GM23338 (cell line): ENCODE measurements at regions not wholly inside any gene's neighbourhood (a gene's known extent, or its start where the extent isn't known, plus 50 kb on each side); places are given as distances from the start of the nearest gene placed in this dataset.

Experiments
- ATAC-seq: fragments of 200-7000 bp; cut with Tn5 transposase; 3 replicates; pipeline ENCODE4 v1.9.1; 2020
- DNase-seq: peaks from one replicate; pipeline ENCODE4 v3.0.0-alpha.2; 2015; ENCODE audit warnings: low spot score
- H2AFZ ChIP-seq: fragments of 200-600 bp; sonication (generic); 2 replicates; pipeline ENCODE4 v1.8.0; 2016; ENCODE audit warnings: antibody characterized with exemption, mild to moderate bottlenecking, moderate library complexity
- H3F3A ChIP-seq: fragments of 200-600 bp; sonication (generic); replicated peaks from 2 replicates; pipeline ENCODE4 v1.8.0; 2017; ENCODE audit warnings: antibody characterized with exemption, mixed run types, low read depth
- H3K27ac ChIP-seq: fragments of 200-600 bp; sonication (generic); 2 replicates; pipeline ENCODE4 v1.6.1; 2016; ENCODE audit warnings: low read depth
- H3K27me3 ChIP-seq: fragments of 200-600 bp; sonication (generic); 2 replicates; pipeline ENCODE4 v1.8.0; 2016; ENCODE audit warnings: mild to moderate bottlenecking, mixed run types, moderate library complexity; ENCODE audit not compliant: insufficient read depth
- H3K36me3 ChIP-seq: fragments of 200-600 bp; sonication (generic); 2 replicates; pipeline ENCODE4 v1.8.0; 2016; ENCODE audit warnings: mild to moderate bottlenecking; ENCODE audit not compliant: insufficient read depth
- H3K4me1 ChIP-seq: fragments of 200-600 bp; sonication (generic); 2 replicates; pipeline ENCODE4 v1.8.0; 2016; ENCODE audit warnings: mild to moderate bottlenecking, moderate library complexity; ENCODE audit not compliant: insufficient read depth
- H3K4me2 ChIP-seq: fragments of 200-600 bp; sonication (generic); 2 replicates; pipeline ENCODE4 v1.7.1; 2017; ENCODE audit warnings: mixed run types
- H3K4me3 ChIP-seq: fragments of 200-600 bp; sonication (generic); 2 replicates; pipeline ENCODE4 v1.6.1; 2016; ENCODE audit warnings: mixed run types
- H3K79me2 ChIP-seq: fragments of 200-600 bp; sonication (generic); replicated peaks from 2 replicates; pipeline ENCODE4 v1.8.0; 2017; ENCODE audit warnings: mild to moderate bottlenecking; ENCODE audit not compliant: insufficient read depth
- H3K9me2 ChIP-seq: fragments of 200-600 bp; sonication (generic); 2 replicates; pipeline ENCODE4 v1.8.0; 2017; ENCODE audit not compliant: insufficient read depth
- H4K20me1 ChIP-seq: fragments of 200-600 bp; sonication (generic); replicated peaks from 2 replicates; pipeline ENCODE4 v1.8.0; 2017; ENCODE audit warnings: mild to moderate bottlenecking; ENCODE audit not compliant: insufficient read depth
- H3K27ac Mint-ChIP-seq: 2 replicates; pipeline ENCODE4 v1.8.0; 2020; ENCODE audit warnings: inconsistent platforms, mild to moderate bottlenecking, moderate library complexity, mixed read lengths
- H3K27me3 Mint-ChIP-seq: 3 replicates; pipeline ENCODE4 v1.8.0; 2022; ENCODE audit warnings: low read depth, mild to moderate bottlenecking, moderate library complexity, mixed read lengths, inconsistent platforms; ENCODE audit not compliant: insufficient read depth, poor library complexity
- H3K36me3 Mint-ChIP-seq: 3 replicates; pipeline ENCODE4 v1.8.0; 2021; ENCODE audit warnings: low read depth, mild to moderate bottlenecking, inconsistent platforms, moderate library complexity, mixed read lengths
- H3K4me1 Mint-ChIP-seq: 3 replicates; pipeline ENCODE4 v1.8.0; 2020; ENCODE audit warnings: mild to moderate bottlenecking, inconsistent platforms, mixed read lengths
- H3K4me3 Mint-ChIP-seq: 3 replicates; pipeline ENCODE4 v1.8.0; 2021; ENCODE audit warnings: moderate library complexity, mild to moderate bottlenecking, inconsistent platforms, mixed read lengths
- H3K9me3 Mint-ChIP-seq: 3 replicates; pipeline ENCODE4 v1.8.0; 2020; ENCODE audit warnings: moderate library complexity, mild to moderate bottlenecking, inconsistent platforms, mixed read lengths
- CTCF ChIP-seq, 2 experiments: fragments of 200-600 bp in 1 of 2; sonication (generic) in 1 of 2; conservative IDR thresholded peaks; 2 replicates each; pipeline versions ENCODE4 v1.5.1 to v1.6.1; 2016 to 2017; ENCODE audit warnings: antibody characterized with exemption in 2 of 2, low read depth in 2 of 2, mild to moderate bottlenecking in 2 of 2, moderate library complexity in 1 of 2
- ETS1 ChIP-seq: IDR thresholded peaks from 2 replicates; pipeline ENCODE4 v1.6.1; 2016; ENCODE audit warnings: antibody characterized with exemption
- EZH2 ChIP-seq: fragments of 200-600 bp; sonication (generic); IDR thresholded peaks from one replicate; pipeline ENCODE4 v1.8.0; 2017; ENCODE audit warnings: antibody characterized with exemption, mild to moderate bottlenecking, low read depth; ENCODE audit not compliant: unreplicated experiment
- EZH2phosphoT487 ChIP-seq: fragments of 200-600 bp; sonication (generic); IDR thresholded peaks from one replicate; pipeline ENCODE4 v1.8.1; 2018; ENCODE audit warnings: antibody characterized with exemption; ENCODE audit not compliant: unreplicated experiment
- JUNB ChIP-seq: IDR thresholded peaks from one replicate; pipeline ENCODE4 v1.6.1; 2016; ENCODE audit warnings: antibody characterized with exemption; ENCODE audit not compliant: unreplicated experiment
- NANOG ChIP-seq: IDR thresholded peaks from 2 replicates; pipeline ENCODE4 v1.6.1; 2016; ENCODE audit warnings: antibody characterized with exemption, borderline replicate concordance
- POLR2AphosphoS5 ChIP-seq: IDR thresholded peaks from 2 replicates; pipeline ENCODE4 v1.6.1; 2016; ENCODE audit warnings: antibody characterized with exemption, low read depth
- STAT1 ChIP-seq: IDR thresholded peaks from one replicate; pipeline ENCODE4 v1.6.1; 2016; ENCODE audit warnings: antibody characterized with exemption; ENCODE audit not compliant: unreplicated experiment
- ZNF331 ChIP-seq: fragments of 250-450 bp; sonication (Bioruptor Pico); IDR thresholded peaks from 2 replicates; pipeline ENCODE4 v1.5.0; 2020; ENCODE audit warnings: low read depth, mild to moderate bottlenecking, moderate library complexity

DNA sequence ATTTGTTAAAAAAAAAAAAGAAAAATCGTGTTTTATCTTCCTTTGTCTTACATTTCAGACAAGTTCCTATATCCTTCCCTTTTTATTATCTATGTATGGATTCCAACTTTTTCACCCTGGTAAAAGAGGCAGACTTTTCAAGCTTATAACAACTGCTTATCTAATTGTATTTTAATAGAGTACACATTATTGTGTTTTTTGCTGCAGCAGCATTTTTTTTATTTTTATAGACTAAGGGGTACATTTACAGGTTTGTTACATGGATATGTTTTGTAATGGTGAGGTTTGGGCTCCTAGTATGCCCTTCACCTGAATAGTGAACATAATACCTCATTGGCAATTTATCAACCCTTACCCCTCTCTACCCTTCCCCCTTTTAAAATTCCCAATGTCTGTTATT is 195.0 kb upstream of the RGMB start:
- DNase-seq (no peak), ATAC-seq (no peak)
- H2AFZ ChIP-seq, result no peak overlapping the region
- H3K27me3 ChIP-seq, result no peaks in the 10 kb centered on the region
- Mint-ChIP-seq H3K4me3 (no peak overlapping the region), H3K9me3 (no peaks in the 10 kb centered on the region), H3K27me3 (no peaks in the 10 kb centered on the region), H3K4me1 (no peaks in the 10 kb centered on the region), H3K27ac (no peak overlapping the region), H3K36me3 (no peaks in the 10 kb centered on the region)
- no peak overlapping the region for H3K4me2 ChIP-seq
- H3F3A ChIP-seq, result no peaks in the 10 kb centered on the region
- H3K36me3 ChIP-seq, result no peaks in the 10 kb centered on the region
- H3K27ac ChIP-seq, result no peak overlapping the region
- H3K4me1 ChIP-seq, result no peaks in the 10 kb centered on the region
- H3K4me3 ChIP-seq, result no peak overlapping the region
- no peaks in the 10 kb centered on the region for H4K20me1 ChIP-seq
- H3K79me2 ChIP-seq, result no peaks in the 10 kb centered on the region
- no peaks in the 10 kb centered on the region for H3K9me2 ChIP-seq
- no peak for TF ChIP-seq JUNB
- no peak for TF ChIP-seq EZH2phosphoT487
- TF ChIP-seq EZH2, result no peak
- TF ChIP-seq ETS1, result no peak
- no peak for TF ChIP-seq NANOG
- TF ChIP-seq ZNF331 (CRISPR knock-in tag), result no peak

GRCh38 chr5:98581112-98581997 is 192.1 kb upstream of the RGMB start:
- Mint-ChIP-seq H3K27ac (no peak overlapping the region), H3K4me3 (no peak overlapping the region)
- no peaks in the 10 kb centered on the region for H3K27me3 ChIP-seq

DNA sequence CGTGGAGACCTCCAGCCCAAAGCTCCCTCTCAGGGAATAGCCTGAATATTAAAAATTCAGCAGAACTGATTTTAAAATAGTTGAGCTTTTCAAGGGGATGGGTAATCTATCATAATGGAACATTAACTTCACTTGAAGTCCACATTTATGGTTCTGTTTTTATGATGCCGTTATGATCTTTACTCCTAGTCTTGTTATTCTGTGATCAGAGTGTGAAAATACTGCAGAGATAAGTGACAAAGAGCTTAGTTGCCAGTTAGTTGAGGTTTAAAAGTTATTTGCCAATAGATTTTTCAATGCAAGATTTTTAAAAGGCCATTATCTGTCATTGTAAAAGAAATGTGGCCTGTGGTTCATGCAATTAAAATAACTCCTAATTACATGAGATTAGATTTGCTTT is 189.9 kb upstream of the RGMB start:
- H3K9me3 Mint-ChIP-seq, result no peaks in the 10 kb centered on the region
- no peaks in the 10 kb centered on the region for H3K36me3 Mint-ChIP-seq
- H3K4me3 Mint-ChIP-seq, result no peak overlapping the region
- no peak overlapping the region for H3K4me2 ChIP-seq
- H3F3A ChIP-seq, result no peaks in the 10 kb centered on the region
- H4K20me1 ChIP-seq, result no peaks in the 10 kb centered on the region
- no peaks in the 10 kb centered on the region for H3K27me3 Mint-ChIP-seq
- ATAC-seq (no peak), DNase-seq (no peak)
- H3K27me3 ChIP-seq, result no peaks in the 10 kb centered on the region
- no peaks in the 10 kb centered on the region for H3K4me1 ChIP-seq
- no peaks in the 10 kb centered on the region for H3K79me2 ChIP-seq
- H3K4me1 Mint-ChIP-seq, result no peaks in the 10 kb centered on the region
- H2AFZ ChIP-seq, result no peak overlapping the region
- no peak overlapping the region for H3K27ac ChIP-seq
- H3K36me3 ChIP-seq, result no peaks in the 10 kb centered on the region
- no peak overlapping the region for H3K27ac Mint-ChIP-seq
- no peak overlapping the region for H3K4me3 ChIP-seq
- peaks cover 8% of the 10 kb centered on the region; the same call in 1 of the 2 replicates for H3K9me2 ChIP-seq
- TF ChIP-seq NANOG (no peak), POLR2AphosphoS5 (no peak), CTCF (conservative IDR thresholded peaks at IDR 0.05; ENCODE audit: low read depth in 2 of 2) (no peak)

More at GRCh38 chr5:98581112-98581997, 192.1 kb upstream of the RGMB start:
- peaks cover 7% of the 10 kb centered on the region; the same call in 1 of the 2 replicates for H3K9me2 ChIP-seq
- H2AFZ ChIP-seq, result no peak overlapping the region
- no peaks in the 10 kb centered on the region for H4K20me1 ChIP-seq
- ATAC-seq (no peak), DNase-seq (no peak)
- H3K36me3 ChIP-seq, result no peaks in the 10 kb centered on the region
- no peak overlapping the region for H3K27ac ChIP-seq
- no peaks in the 10 kb centered on the region for H3K9me3 Mint-ChIP-seq
- H3K79me2 ChIP-seq, result no peaks in the 10 kb centered on the region
- H3K4me1 ChIP-seq, result no peaks in the 10 kb centered on the region
- TF ChIP-seq STAT1 (no peak), JUNB (no peak)
- no peaks in the 10 kb centered on the region for H3K4me1 Mint-ChIP-seq
- H3K27me3 Mint-ChIP-seq, result no peaks in the 10 kb centered on the region
- H3K4me3 ChIP-seq, result no peak overlapping the region
- H3K4me2 ChIP-seq, result no peak overlapping the region
- H3K36me3 Mint-ChIP-seq, result no peaks in the 10 kb centered on the region
- H3F3A ChIP-seq, result no peaks in the 10 kb centered on the region
